Cardiac muscle cell (in vitro differentiated cells and primary cell): ENCODE measurements at regions not wholly inside any gene's neighbourhood (a gene's known extent, or its start where the extent isn't known, plus 50 kb on each side); places are given as distances from the start of the nearest gene placed in this dataset.

ENCODE experiments used
- DNase-seq, 2 donors: peaks; one replicate each; pipeline versions ENCODE4 v3.0.0 to v3.0.0-alpha.2; 2010 to 2017; ENCODE audit warnings: low read depth in 1 of 2, low spot score in 1 of 2
- H3K27ac ChIP-seq: fragments of 200-600 bp; sonication (generic); 2 replicates; pipeline ENCODE4 v1.5.1; 2016
- H3K27me3 ChIP-seq: fragments of 200-600 bp; sonication (generic); 2 replicates; pipeline ENCODE4 v1.6.0; 2016; ENCODE audit warnings: control low read depth
- H3K36me3 ChIP-seq: fragments of 200-600 bp; sonication (generic); 2 replicates; pipeline ENCODE4 v1.5.1; 2016; ENCODE audit warnings: control low read depth
- H3K4me1 ChIP-seq: fragments of 200-600 bp; sonication (generic); 2 replicates; pipeline ENCODE4 v1.8.1; 2017; ENCODE audit warnings: low read depth, mild to moderate bottlenecking, mixed run types
- H3K4me3 ChIP-seq: fragments of 200-600 bp; sonication (generic); 2 replicates; pipeline ENCODE4 v1.5.1; 2016; ENCODE audit warnings: mild to moderate bottlenecking
- H3K9me3 ChIP-seq: fragments of 200-600 bp; sonication (generic); 2 replicates; pipeline ENCODE4 v1.5.1; 2017; ENCODE audit warnings: low read depth, mild to moderate bottlenecking, control low read depth
- TF ChIP-seq, protein P1 (sequence below): IDR thresholded peaks from 2 replicates; pipeline ENCODE4 v1.5.1; 2012; ENCODE audit warnings: low read depth, mild to moderate bottlenecking, low read length

DNA sequence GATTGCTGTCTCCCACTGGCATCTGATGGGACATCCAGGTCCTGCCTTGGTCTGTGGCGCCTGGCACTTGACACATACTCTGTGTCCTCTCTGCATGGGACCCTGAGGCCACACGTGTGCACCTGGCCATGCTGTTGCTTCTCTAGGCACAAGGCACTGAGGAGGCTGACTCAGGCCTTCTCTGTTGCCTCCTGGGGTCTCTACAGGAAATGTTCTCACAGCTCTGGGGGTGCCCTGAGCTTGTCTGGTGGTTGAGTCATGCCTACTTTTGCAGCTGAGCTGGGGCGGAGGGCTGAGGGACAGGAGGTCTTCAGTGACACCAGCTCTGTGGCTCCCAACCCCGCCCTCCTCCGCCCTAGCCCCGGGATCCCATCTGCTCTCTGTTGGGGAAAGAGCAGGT is 207.0 kb upstream of the HS6ST1 start:
- Histone ChIP-seq H3K9me3 (no peaks in the 10 kb centered on the region), H3K4me1 (no peaks in the 10 kb centered on the region), H3K27me3 (no peaks in the 10 kb centered on the region), H3K4me3 (no peak overlapping the region), H3K27ac (no peak overlapping the region), H3K36me3 (no peaks in the 10 kb centered on the region)
- DNase-seq, result no peak
- TF ChIP-seq, protein P1, sequence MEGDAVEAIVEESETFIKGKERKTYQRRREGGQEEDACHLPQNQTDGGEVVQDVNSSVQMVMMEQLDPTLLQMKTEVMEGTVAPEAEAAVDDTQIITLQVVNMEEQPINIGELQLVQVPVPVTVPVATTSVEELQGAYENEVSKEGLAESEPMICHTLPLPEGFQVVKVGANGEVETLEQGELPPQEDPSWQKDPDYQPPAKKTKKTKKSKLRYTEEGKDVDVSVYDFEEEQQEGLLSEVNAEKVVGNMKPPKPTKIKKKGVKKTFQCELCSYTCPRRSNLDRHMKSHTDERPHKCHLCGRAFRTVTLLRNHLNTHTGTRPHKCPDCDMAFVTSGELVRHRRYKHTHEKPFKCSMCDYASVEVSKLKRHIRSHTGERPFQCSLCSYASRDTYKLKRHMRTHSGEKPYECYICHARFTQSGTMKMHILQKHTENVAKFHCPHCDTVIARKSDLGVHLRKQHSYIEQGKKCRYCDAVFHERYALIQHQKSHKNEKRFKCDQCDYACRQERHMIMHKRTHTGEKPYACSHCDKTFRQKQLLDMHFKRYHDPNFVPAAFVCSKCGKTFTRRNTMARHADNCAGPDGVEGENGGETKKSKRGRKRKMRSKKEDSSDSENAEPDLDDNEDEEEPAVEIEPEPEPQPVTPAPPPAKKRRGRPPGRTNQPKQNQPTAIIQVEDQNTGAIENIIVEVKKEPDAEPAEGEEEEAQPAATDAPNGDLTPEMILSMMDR, result no peak

GRCh38 chr2:128526455-128526976 is 207.8 kb upstream of the HS6ST1 start:
- TF ChIP-seq, protein P1, result no peak
- DNase-seq, result no peak

DNA sequence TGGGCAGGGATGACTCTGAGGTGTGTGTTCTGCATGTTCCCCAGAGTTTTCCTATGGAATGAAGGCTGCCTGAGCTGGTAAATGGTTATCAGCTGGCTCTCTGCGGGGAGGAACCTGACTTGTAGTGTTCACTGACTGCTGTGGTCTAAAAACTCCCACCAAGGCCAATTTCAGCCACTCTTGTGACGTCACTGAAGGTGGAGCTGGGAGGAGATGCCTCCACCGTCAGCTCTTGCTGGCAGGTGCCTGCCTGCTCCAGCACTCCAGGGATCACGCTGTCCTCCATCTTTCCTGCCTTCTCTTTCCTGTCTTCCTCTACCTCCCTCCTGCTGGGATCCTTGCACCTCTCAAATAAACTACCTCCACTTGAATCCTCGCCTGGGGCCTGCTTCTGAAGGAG is 209.5 kb upstream of the HS6ST1 start:
- H3K27ac ChIP-seq, result no peak overlapping the region
- TF ChIP-seq, protein P1, result no peak
- H3K36me3 ChIP-seq, result no peaks in the 10 kb centered on the region
- H3K27me3 ChIP-seq, result no peaks in the 10 kb centered on the region
- H3K4me3 ChIP-seq, result no peak overlapping the region
- no peak for DNase-seq
- no peaks in the 10 kb centered on the region for H3K4me1 ChIP-seq
- H3K9me3 ChIP-seq, result no peaks in the 10 kb centered on the region

More at GRCh38 chr2:128526455-128526976, 207.8 kb upstream of the HS6ST1 start:
- Histone ChIP-seq H3K4me1 (no peaks in the 10 kb centered on the region), H3K9me3 (no peaks in the 10 kb centered on the region), H3K27me3 (no peaks in the 10 kb centered on the region), H3K27ac (no peak overlapping the region), H3K36me3 (no peaks in the 10 kb centered on the region), H3K4me3 (no peak overlapping the region)

DNA sequence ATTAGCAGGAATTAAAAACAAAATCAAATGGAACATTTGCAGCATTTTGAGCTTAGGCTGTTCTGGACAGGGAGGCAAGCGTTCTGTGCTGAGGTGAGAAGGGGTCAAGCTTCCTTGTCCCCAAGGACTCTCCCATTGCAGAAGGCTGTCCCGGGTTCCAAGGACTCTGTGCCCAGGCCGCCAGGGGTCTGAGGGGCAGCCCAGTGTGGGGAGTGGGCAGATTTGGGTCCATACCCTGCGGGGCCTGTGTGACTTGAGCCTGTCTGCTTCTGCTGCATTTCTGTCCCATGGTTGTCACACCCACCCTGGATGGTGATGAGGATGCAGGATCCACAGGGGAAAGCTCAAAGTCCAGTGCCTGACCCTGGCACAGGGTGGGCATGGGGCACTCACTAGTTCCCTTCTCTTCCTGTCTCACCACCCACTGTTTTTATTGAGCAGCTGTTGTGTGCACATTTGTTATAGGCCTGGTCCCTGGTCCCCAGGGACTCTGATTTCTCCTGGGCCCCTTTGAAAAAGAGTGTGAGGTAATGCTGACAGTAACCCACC is 211.4 kb upstream of the HS6ST1 start:
- TF ChIP-seq, protein P1, result no peak
- no peaks in the 10 kb centered on the region for H3K36me3 ChIP-seq
- H3K9me3 ChIP-seq, result no peaks in the 10 kb centered on the region
- no peak overlapping the region for H3K4me3 ChIP-seq
- no peak overlapping the region for H3K27ac ChIP-seq
- no peaks in the 10 kb centered on the region for H3K27me3 ChIP-seq
- H3K4me1 ChIP-seq, result no peaks in the 10 kb centered on the region
- no peak for DNase-seq

DNA sequence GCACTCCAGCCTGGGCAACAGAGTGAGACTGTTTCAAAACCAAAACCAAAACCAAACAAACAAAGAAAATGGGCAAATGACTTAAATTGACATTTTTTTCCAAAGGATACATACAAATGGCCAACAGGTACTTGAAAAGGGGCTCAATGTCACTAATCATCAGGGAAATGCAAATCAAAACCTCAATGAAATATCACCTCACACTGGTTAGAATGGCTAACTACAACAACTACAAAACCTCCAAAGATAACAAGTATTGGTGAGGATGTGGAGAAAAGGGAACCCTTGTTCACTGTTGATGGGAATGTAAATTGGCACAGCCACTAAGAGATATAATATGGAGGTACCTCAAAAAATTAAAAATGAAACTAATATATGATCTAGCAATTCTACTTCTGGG is 213.2 kb upstream of the HS6ST1 start:
- Histone ChIP-seq H3K27ac (no peak overlapping the region), H3K36me3 (no peaks in the 10 kb centered on the region), H3K4me1 (no peaks in the 10 kb centered on the region), H3K9me3 (no peaks in the 10 kb centered on the region), H3K27me3 (no peaks in the 10 kb centered on the region), H3K4me3 (no peak overlapping the region)
- no peak for DNase-seq
- TF ChIP-seq, protein P1, result peak; percentile 21

- TF ChIP-seq, protein P1, result no peak
- Histone ChIP-seq H3K4me3 (no peak overlapping the region), H3K27ac (no peak overlapping the region), H3K36me3 (no peaks in the 10 kb centered on the region), H3K4me1 (peaks cover 4% of the 10 kb centered on the region), H3K9me3 (no peaks in the 10 kb centered on the region), H3K27me3 (no peaks in the 10 kb centered on the region)
- DNase-seq, result no peak
These were observed 214.4 kb upstream of the HS6ST1 start for GRCh38 chr2:128533101-128533500.
